H9 (cell line): ENCODE measurements at regions not wholly inside any gene's neighbourhood (a gene's known extent, or its start where the extent isn't known, plus 50 kb on each side); places are given as distances from the start of the nearest gene placed in this dataset.

Source experiments
- DNase-seq: peaks from one replicate; pipeline ENCODE4 v3.0.0-alpha.2; 2017
- H2AFZ ChIP-seq: one replicate; pipeline ENCODE4 v1.6.1; 2013; ENCODE audit warnings: mild to moderate bottlenecking, low read length, control low read depth, moderate library complexity
- H2AK5ac ChIP-seq: 2 replicates; pipeline ENCODE4 v1.6.1; 2013; ENCODE audit warnings: low read length, control low read depth, mixed read lengths; ENCODE audit not compliant: insufficient read length
- H2BK120ac ChIP-seq: one replicate; pipeline ENCODE4 v1.6.1; 2013; ENCODE audit warnings: low read depth, mild to moderate bottlenecking, low read length, control low read depth, inconsistent platforms; ENCODE audit not compliant: poor library complexity, severe bottlenecking
- H2BK12ac ChIP-seq: 2 replicates; pipeline ENCODE4 v1.6.1; 2013; ENCODE audit warnings: low read length, control low read depth, mixed read lengths, low read depth; ENCODE audit not compliant: insufficient read length
- H2BK15ac ChIP-seq: 2 replicates; pipeline ENCODE4 v1.6.1; 2013; ENCODE audit warnings: low read depth, low read length, control low read depth
- H2BK20ac ChIP-seq: one replicate; pipeline ENCODE4 v1.6.1; 2013; ENCODE audit warnings: low read depth, mild to moderate bottlenecking, low read length, control low read depth, inconsistent platforms; ENCODE audit not compliant: poor library complexity, severe bottlenecking
- H2BK5ac ChIP-seq: 2 replicates; pipeline ENCODE4 v1.6.1; 2013; ENCODE audit warnings: low read length, control low read depth, mixed read lengths; ENCODE audit not compliant: insufficient read length
- H3K14ac ChIP-seq: 2 replicates; pipeline ENCODE4 v1.6.1; 2013; ENCODE audit warnings: low read length, control low read depth; ENCODE audit not compliant: insufficient read depth
- H3K18ac ChIP-seq: 2 replicates; pipeline ENCODE4 v1.6.1; 2013; ENCODE audit warnings: low read depth, mild to moderate bottlenecking, mixed read lengths, low read length, control low read depth; ENCODE audit not compliant: insufficient read length
- H3K23ac ChIP-seq: 2 replicates; pipeline ENCODE4 v1.6.1; 2013; ENCODE audit warnings: low read length, control low read depth, mixed read lengths, low read depth; ENCODE audit not compliant: insufficient read length
- H3K23me2 ChIP-seq: 2 replicates; pipeline ENCODE4 v1.6.1; 2013; ENCODE audit warnings: low read depth, mild to moderate bottlenecking, mixed read lengths, low read length, control low read depth; ENCODE audit not compliant: insufficient read length, poor library complexity, severe bottlenecking
- H3K27ac ChIP-seq: 2 replicates; pipeline ENCODE4 v1.5.1; 2013; ENCODE audit warnings: low read length, control low read depth, mixed read lengths, low read depth; ENCODE audit not compliant: insufficient read length
- H3K27me3 ChIP-seq: 2 replicates; pipeline ENCODE4 v1.6.1; 2013; ENCODE audit warnings: low read length, control low read depth, inconsistent platforms; ENCODE audit not compliant: insufficient read depth
- H3K4ac ChIP-seq: 2 replicates; pipeline ENCODE4 v1.6.1; 2013; ENCODE audit warnings: low read depth, mild to moderate bottlenecking, control low read depth, inconsistent platforms, low read length, moderate library complexity
- H3K4me1 ChIP-seq: 2 replicates; pipeline ENCODE4 v1.6.1; 2013; ENCODE audit warnings: low read length, control low read depth, inconsistent platforms; ENCODE audit not compliant: insufficient read depth
- H3K4me2 ChIP-seq: 2 replicates; pipeline ENCODE4 v1.6.1; 2013; ENCODE audit warnings: low read length, control low read depth, mixed read lengths; ENCODE audit not compliant: insufficient read length, insufficient read depth
- H3K56ac ChIP-seq: 2 replicates; pipeline ENCODE4 v1.6.1; 2013; ENCODE audit warnings: low read depth, mild to moderate bottlenecking, mixed read lengths, low read length, control low read depth; ENCODE audit not compliant: insufficient read length
- H3K79me1 ChIP-seq: 2 replicates; pipeline ENCODE4 v1.6.1; 2013; ENCODE audit warnings: low read depth, mild to moderate bottlenecking, moderate library complexity, low read length, control low read depth, inconsistent platforms; ENCODE audit not compliant: insufficient read depth, poor library complexity, severe bottlenecking
- H3K79me2 ChIP-seq: 2 replicates; pipeline ENCODE4 v1.6.1; 2013; ENCODE audit warnings: low read length, control low read depth, inconsistent platforms; ENCODE audit not compliant: insufficient read depth
- H3K9ac ChIP-seq: 2 replicates; pipeline ENCODE4 v1.6.1; 2013; ENCODE audit warnings: low read length, control low read depth, mixed read lengths; ENCODE audit not compliant: insufficient read length; ENCODE audit errors: extremely low read depth
- H3K9me3 ChIP-seq: one replicate; pipeline ENCODE4 v1.6.1; 2013; ENCODE audit warnings: low read depth, low read length, inconsistent platforms; ENCODE audit not compliant: control insufficient read depth
- H3T11ph ChIP-seq: one replicate; pipeline ENCODE4 v1.6.1; 2013; ENCODE audit warnings: mild to moderate bottlenecking, low read length, control low read depth, inconsistent platforms
- H4K20me1 ChIP-seq: one replicate; pipeline ENCODE4 v1.6.1; 2013; ENCODE audit not compliant: control insufficient read depth, insufficient read length, insufficient read depth
- H4K5ac ChIP-seq: 2 replicates; pipeline ENCODE4 v1.6.1; 2013; ENCODE audit warnings: low read depth, mild to moderate bottlenecking, mixed read lengths, low read length, control low read depth; ENCODE audit not compliant: insufficient read length
- H4K8ac ChIP-seq: replicated peaks from 2 replicates; pipeline ENCODE4 v1.6.1; 2013; ENCODE audit warnings: low read length, control low read depth, mixed read lengths, low read depth; ENCODE audit not compliant: insufficient read length
- H4K91ac ChIP-seq: 2 replicates; pipeline ENCODE4 v1.6.1; 2013; ENCODE audit warnings: low read depth, mild to moderate bottlenecking, moderate library complexity, mixed read lengths, low read length, control low read depth; ENCODE audit not compliant: insufficient read length
- H3K27ac Mint-ChIP-seq, 3 experiments: 2 replicates in 2 of 3; 3 replicates in 1 of 3; pipeline ENCODE4 v1.8.0; 2020 to 2021; ENCODE audit warnings: mixed read lengths in 3 of 3, mild to moderate bottlenecking in 1 of 3, moderate library complexity in 1 of 3
- H3K27me3 Mint-ChIP-seq: 2 replicates; pipeline ENCODE4 v1.8.0; 2021; ENCODE audit warnings: low read depth, mild to moderate bottlenecking, moderate library complexity, mixed read lengths
- H3K36me3 Mint-ChIP-seq, 3 experiments: 2 replicates in 2 of 3; 3 replicates in 1 of 3; pipeline ENCODE4 v1.8.0; 2020 to 2021; ENCODE audit warnings: low read depth in 3 of 3, mixed read lengths in 3 of 3; ENCODE audit not compliant: insufficient read depth in 1 of 3
- H3K4me1 Mint-ChIP-seq, 2 experiments: 2 replicates each; pipeline ENCODE4 v1.8.0; 2020; ENCODE audit warnings: mixed read lengths in 2 of 2
- H3K4me3 Mint-ChIP-seq, 2 experiments: 2 replicates in 1 of 2; 3 replicates in 1 of 2; pipeline ENCODE4 v1.8.0; 2020 to 2021; ENCODE audit warnings: mild to moderate bottlenecking in 2 of 2, mixed read lengths in 2 of 2, moderate library complexity in 1 of 2
- H3K9me3 Mint-ChIP-seq, 2 experiments: 2 replicates in 1 of 2; 3 replicates in 1 of 2; pipeline ENCODE4 v1.8.0; 2020; ENCODE audit warnings: mild to moderate bottlenecking in 2 of 2, mixed read lengths in 2 of 2, moderate library complexity in 1 of 2
- WGBS: extraction: QIAGEN DNeasy Blood & Tissue Kit; methylation state at CpG from one replicate; pipeline ENCODE4 v1.1.7; 2013; ENCODE audit warnings: missing lambda C conversion rate, low lambda C conversion rate, mixed read lengths; ENCODE audit not compliant: insufficient read length; ENCODE audit errors: extremely low coverage; 5-methylcytosine and 5-hydroxymethylcytosine counted together
- TF ChIP-seq, protein P1 (sequence below): fragments of 200-600 bp; sonication (generic); conservative IDR thresholded peaks from 3 replicates; pipeline ENCODE4 v1.8.0; 2021; ENCODE audit warnings: antibody characterized with exemption, mild to moderate bottlenecking

- no peaks in the 10 kb centered on the region for H3K9me3 ChIP-seq
Observed at GRCh38 chr7:84838857-84839256, 348.0 kb downstream of the SEMA3D start.

More at GRCh38 chr7:84838857-84839256, 348.0 kb downstream of the SEMA3D start:
- H3K4me1 ChIP-seq, result no peaks in the 10 kb centered on the region
- no peak overlapping the region for H2BK12ac ChIP-seq
- H3K9ac ChIP-seq, result no peak overlapping the region
- no peak overlapping the region for H4K91ac ChIP-seq
- no peak overlapping the region for H3K18ac ChIP-seq
- TF ChIP-seq, protein P1, sequence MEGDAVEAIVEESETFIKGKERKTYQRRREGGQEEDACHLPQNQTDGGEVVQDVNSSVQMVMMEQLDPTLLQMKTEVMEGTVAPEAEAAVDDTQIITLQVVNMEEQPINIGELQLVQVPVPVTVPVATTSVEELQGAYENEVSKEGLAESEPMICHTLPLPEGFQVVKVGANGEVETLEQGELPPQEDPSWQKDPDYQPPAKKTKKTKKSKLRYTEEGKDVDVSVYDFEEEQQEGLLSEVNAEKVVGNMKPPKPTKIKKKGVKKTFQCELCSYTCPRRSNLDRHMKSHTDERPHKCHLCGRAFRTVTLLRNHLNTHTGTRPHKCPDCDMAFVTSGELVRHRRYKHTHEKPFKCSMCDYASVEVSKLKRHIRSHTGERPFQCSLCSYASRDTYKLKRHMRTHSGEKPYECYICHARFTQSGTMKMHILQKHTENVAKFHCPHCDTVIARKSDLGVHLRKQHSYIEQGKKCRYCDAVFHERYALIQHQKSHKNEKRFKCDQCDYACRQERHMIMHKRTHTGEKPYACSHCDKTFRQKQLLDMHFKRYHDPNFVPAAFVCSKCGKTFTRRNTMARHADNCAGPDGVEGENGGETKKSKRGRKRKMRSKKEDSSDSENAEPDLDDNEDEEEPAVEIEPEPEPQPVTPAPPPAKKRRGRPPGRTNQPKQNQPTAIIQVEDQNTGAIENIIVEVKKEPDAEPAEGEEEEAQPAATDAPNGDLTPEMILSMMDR, result no peak
- no peak overlapping the region for H2BK5ac ChIP-seq
- no peak overlapping the region for H3T11ph ChIP-seq
- Mint-ChIP-seq H3K36me3 (no peaks in the 10 kb centered on the region), H3K4me3 (no peak overlapping the region), H3K4me1 (no peaks in the 10 kb centered on the region), H3K27me3 (no peaks in the 10 kb centered on the region), H3K27ac (no peak overlapping the region), H3K9me3 (no peaks in the 10 kb centered on the region; a peak in 1 of 5 replicates)
- DNase-seq, result no peak
- H4K20me1 ChIP-seq, result no peaks in the 10 kb centered on the region
- no peak overlapping the region for H3K27ac ChIP-seq
- H2BK120ac ChIP-seq, result no peak overlapping the region
- no peaks in the 10 kb centered on the region for H3K27me3 ChIP-seq
- no peak overlapping the region for H3K4me2 ChIP-seq
- no peaks in the 10 kb centered on the region for H3K23me2 ChIP-seq
- no peaks in the 10 kb centered on the region for H3K79me2 ChIP-seq
- no peak overlapping the region for H2AK5ac ChIP-seq
- H3K4ac ChIP-seq, result no peak overlapping the region
- whole genome bisulfite sequencing, result no CpG with 5 or more reads among the region's 5 CpGs
- H3K14ac ChIP-seq, result no peak overlapping the region
- no peak overlapping the region for H4K8ac ChIP-seq
- no peak overlapping the region for H2BK20ac ChIP-seq
- no peak overlapping the region for H4K5ac ChIP-seq
- no peak overlapping the region for H3K23ac ChIP-seq
- no peaks in the 10 kb centered on the region for H3K79me1 ChIP-seq
- H2BK15ac ChIP-seq, result no peak overlapping the region
- H2AFZ ChIP-seq, result no peak overlapping the region
- H3K56ac ChIP-seq, result no peak overlapping the region
